Tibial nerve (tissue), 4 donors: ENCODE measurements at regions not wholly inside any gene's neighbourhood (a gene's known extent, or its start where the extent isn't known, plus 50 kb on each side); places are given as distances from the start of the nearest gene placed in this dataset.

Experiments
- DNase-seq, 2 donors: peaks; one replicate each; pipeline ENCODE4 v3.0.0-alpha.2; 2019; ENCODE audit warnings: low spot score in 2 of 2
- H3K27ac ChIP-seq, 4 donors: fragments of 200-600 bp; sonication (generic) in 3 of 4; one replicate each; pipeline ENCODE4 v1.5.1; 2017 to 2019; ENCODE audit warnings: mild to moderate bottlenecking in 1 of 4
- H3K27me3 ChIP-seq, 2 donors: fragments of 200-600 bp; sonication (generic) in 1 of 2; one replicate each; pipeline versions ENCODE4 v1.5.1 to v1.6.0; 2017 to 2019
- H3K36me3 ChIP-seq, 3 donors: fragments of 200-600 bp; sonication (generic); one replicate each; pipeline ENCODE4 v1.5.1; 2018 to 2019
- H3K4me1 ChIP-seq, 4 donors: fragments of 200-600 bp; sonication (generic) in 3 of 4; one replicate each; pipeline ENCODE4 v1.5.1; 2017 to 2019
- H3K4me3 ChIP-seq, 4 donors: fragments of 200-600 bp; sonication (generic) in 3 of 4; one replicate each; pipeline ENCODE4 v1.5.1; 2017 to 2019; ENCODE audit warnings: mild to moderate bottlenecking in 1 of 4, moderate library complexity in 1 of 4
- H3K9me3 ChIP-seq, 4 donors: fragments of 200-600 bp; sonication (generic) in 3 of 4; one replicate each; pipeline ENCODE4 v1.5.1; 2017 to 2019
- EP300 ChIP-seq, 2 donors: sonication (generic); formaldehyde crosslinking; IDR thresholded peaks; one replicate each; pipeline ENCODE4 v1.6.1; 2017; ENCODE audit warnings: antibody characterized with exemption in 2 of 2, mild to moderate bottlenecking in 1 of 2
- POLR2A ChIP-seq, 2 donors: fragments of 450-650 bp; IDR thresholded peaks; one replicate each; pipeline ENCODE4 v1.6.1; 2017; ENCODE audit warnings: antibody characterized with exemption in 2 of 2, mild to moderate bottlenecking in 2 of 2, moderate library complexity in 2 of 2
- WGBS, 2 donors: methylation state at CpG; one replicate each; pipeline ENCODE4 v1.1.5; 2018; 5-methylcytosine and 5-hydroxymethylcytosine counted together
- TF ChIP-seq, protein P1 (sequence below), 5 experiments: fragments of 200-600 bp in 3 of 5; fragments of 450-650 bp in 2 of 5; sonication (generic) in 3 of 5; IDR thresholded peaks; one replicate each; pipeline ENCODE4 v1.5.1; 2016 to 2019; ENCODE audit warnings: antibody characterized with exemption in 5 of 5, mild to moderate bottlenecking in 3 of 5, moderate library complexity in 2 of 5

DNA sequence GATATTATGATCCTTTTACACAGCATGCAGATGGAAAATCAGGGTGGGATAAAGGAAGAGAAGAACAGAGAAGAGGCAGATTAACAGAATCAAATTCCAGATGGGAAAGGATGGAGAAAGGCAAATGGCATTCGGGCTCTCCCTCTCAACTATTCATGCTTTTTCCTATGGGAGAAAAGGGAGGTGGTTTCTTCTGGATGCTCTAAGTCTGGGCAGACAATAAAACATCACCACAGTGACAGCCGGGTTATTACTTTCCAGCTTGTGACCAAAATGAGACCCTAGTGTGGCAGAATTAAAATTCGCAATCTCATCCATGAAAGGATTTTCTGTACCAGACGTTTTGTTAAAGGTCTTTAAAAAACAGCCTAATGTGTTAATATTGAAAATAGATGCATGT is 440.7 kb downstream of the RND3 start:
- H3K4me3 ChIP-seq: peak overlapping the region in 1 of 4 donors; percentile 24
- no peaks in the 10 kb centered on the region for H3K4me1 ChIP-seq
- no peaks in the 10 kb centered on the region for H3K9me3 ChIP-seq
- WGBS, 2 donors: 68 to 70% methylated on average over 4 of the region's 4 CpGs
- TF ChIP-seq POLR2A (IDR thresholded peaks at IDR 0.05) (no peak), EP300 (IDR thresholded peaks at IDR 0.05) (no peak)
- TF ChIP-seq, protein P1, sequence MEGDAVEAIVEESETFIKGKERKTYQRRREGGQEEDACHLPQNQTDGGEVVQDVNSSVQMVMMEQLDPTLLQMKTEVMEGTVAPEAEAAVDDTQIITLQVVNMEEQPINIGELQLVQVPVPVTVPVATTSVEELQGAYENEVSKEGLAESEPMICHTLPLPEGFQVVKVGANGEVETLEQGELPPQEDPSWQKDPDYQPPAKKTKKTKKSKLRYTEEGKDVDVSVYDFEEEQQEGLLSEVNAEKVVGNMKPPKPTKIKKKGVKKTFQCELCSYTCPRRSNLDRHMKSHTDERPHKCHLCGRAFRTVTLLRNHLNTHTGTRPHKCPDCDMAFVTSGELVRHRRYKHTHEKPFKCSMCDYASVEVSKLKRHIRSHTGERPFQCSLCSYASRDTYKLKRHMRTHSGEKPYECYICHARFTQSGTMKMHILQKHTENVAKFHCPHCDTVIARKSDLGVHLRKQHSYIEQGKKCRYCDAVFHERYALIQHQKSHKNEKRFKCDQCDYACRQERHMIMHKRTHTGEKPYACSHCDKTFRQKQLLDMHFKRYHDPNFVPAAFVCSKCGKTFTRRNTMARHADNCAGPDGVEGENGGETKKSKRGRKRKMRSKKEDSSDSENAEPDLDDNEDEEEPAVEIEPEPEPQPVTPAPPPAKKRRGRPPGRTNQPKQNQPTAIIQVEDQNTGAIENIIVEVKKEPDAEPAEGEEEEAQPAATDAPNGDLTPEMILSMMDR (IDR thresholded peaks at IDR 0.05): no peak
- DNase-seq: no peak
- H3K36me3 ChIP-seq: no peaks in the 10 kb centered on the region
- no peaks in the 10 kb centered on the region for H3K27me3 ChIP-seq
- no peak overlapping the region for H3K27ac ChIP-seq

DNA sequence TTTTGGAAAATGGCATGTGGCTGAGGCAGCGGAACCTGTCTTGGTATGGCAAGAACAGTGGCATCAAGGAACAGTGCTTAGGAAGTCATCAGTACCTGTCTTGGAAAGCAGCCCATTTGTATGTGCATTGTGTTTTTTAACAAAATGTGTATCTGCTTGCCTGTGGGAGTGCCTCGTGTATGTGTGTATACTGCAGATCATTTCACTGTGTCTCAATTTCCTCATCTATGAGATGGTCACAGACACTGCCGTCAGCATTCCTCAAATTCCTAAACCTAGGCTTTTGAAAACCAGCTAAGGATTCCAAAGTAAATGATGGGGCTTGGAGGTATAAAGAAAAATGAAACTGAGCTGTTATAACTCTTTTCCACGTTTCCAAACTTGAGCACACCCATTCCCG is 441.3 kb downstream of the RND3 start:
- Histone ChIP-seq H3K4me3 (peak overlapping the region in 1 of 4 donors; percentile 24), H3K9me3 (no peaks in the 10 kb centered on the region), H3K4me1 (no peaks in the 10 kb centered on the region), H3K36me3 (no peaks in the 10 kb centered on the region), H3K27ac (no peak overlapping the region), H3K27me3 (no peaks in the 10 kb centered on the region)
- TF ChIP-seq, protein P1 (IDR thresholded peaks at IDR 0.05): no peak
- TF ChIP-seq EP300 (IDR thresholded peaks at IDR 0.05) (no peak), POLR2A (IDR thresholded peaks at IDR 0.05) (no peak)
- 58 to 71% methylated on average over 5 of the region's 5 CpGs for WGBS, 2 donors
- no peak for DNase-seq

DNA sequence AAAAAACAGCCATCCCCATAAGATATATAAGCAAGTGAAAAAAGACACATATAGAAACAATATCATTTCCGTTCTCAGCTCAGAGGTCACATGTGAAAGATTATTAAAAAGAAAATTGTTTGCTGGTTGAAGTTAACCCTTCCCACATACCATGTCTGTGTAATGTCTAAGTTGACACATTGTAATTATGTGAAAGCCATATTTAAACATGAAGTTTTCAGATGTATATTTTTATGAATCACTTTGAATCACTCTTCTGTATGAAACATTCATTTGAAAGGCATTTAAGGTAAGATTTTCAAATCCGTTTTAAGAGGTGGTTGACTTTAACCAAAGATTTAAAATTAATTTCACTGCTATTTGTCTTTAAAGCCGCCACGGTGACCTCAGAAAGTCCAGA is 441.9 kb downstream of the RND3 start:
- no peak for DNase-seq
- no peak for TF ChIP-seq POLR2A (IDR thresholded peaks at IDR 0.05)
- no peak for TF ChIP-seq EP300 (IDR thresholded peaks at IDR 0.05)
- TF ChIP-seq, protein P1 (IDR thresholded peaks at IDR 0.05): no peak
- Histone ChIP-seq H3K4me1 (no peaks in the 10 kb centered on the region), H3K36me3 (no peaks in the 10 kb centered on the region), H3K9me3 (no peaks in the 10 kb centered on the region), H3K27ac (no peak overlapping the region), H3K4me3 (no peak overlapping the region), H3K27me3 (no peaks in the 10 kb centered on the region)
- 86 to 91% methylated on average over 4 of the region's 4 CpGs for WGBS, 2 donors

- no peak for DNase-seq
- TF ChIP-seq EP300 (IDR thresholded peaks at IDR 0.05) (no peak), POLR2A (IDR thresholded peaks at IDR 0.05) (no peak)
- TF ChIP-seq, protein P1 (IDR thresholded peaks at IDR 0.05): no peak
- Histone ChIP-seq H3K4me1 (no peaks in the 10 kb centered on the region), H3K9me3 (no peaks in the 10 kb centered on the region), H3K27ac (no peak overlapping the region), H3K4me3 (no peak overlapping the region), H3K27me3 (no peaks in the 10 kb centered on the region), H3K36me3 (no peaks in the 10 kb centered on the region)
- WGBS, 2 donors: 92 to 100% methylated on average over 2 of the region's 2 CpGs
Observed at GRCh38 chr2:150043172-150043500, 444.3 kb downstream of the RND3 start.

- H3K27ac ChIP-seq: no peak overlapping the region
Observed at GRCh38 chr2:150042500-150043171, 444.8 kb downstream of the RND3 start.

More at GRCh38 chr2:150042500-150043171, 444.8 kb downstream of the RND3 start:
- H3K4me1 ChIP-seq: no peaks in the 10 kb centered on the region
- no peaks in the 10 kb centered on the region for H3K27me3 ChIP-seq
- no peaks in the 10 kb centered on the region for H3K9me3 ChIP-seq
- WGBS, 2 donors: 81 to 82% methylated on average over 5 of the region's 5 CpGs
- DNase-seq: no peak
- TF ChIP-seq, protein P1 (IDR thresholded peaks at IDR 0.05): no peak
- TF ChIP-seq EP300 (IDR thresholded peaks at IDR 0.05) (no peak), POLR2A (IDR thresholded peaks at IDR 0.05) (no peak)
- no peak overlapping the region for H3K4me3 ChIP-seq
- H3K36me3 ChIP-seq: no peaks in the 10 kb centered on the region
